GM12874 (cell line): ENCODE measurements at regions not wholly inside any gene's neighbourhood (a gene's known extent, or its start where the extent isn't known, plus 50 kb on each side); places are given as distances from the start of the nearest gene placed in this dataset.

Experiments
- TF ChIP-seq, protein P1 (sequence below): IDR thresholded peaks from 2 replicates; pipeline ENCODE4 v1.5.1; 2011; ENCODE audit warnings: low read depth, mild to moderate bottlenecking, control low read depth, low read length, moderate library complexity; ENCODE audit not compliant: insufficient read depth

DNA sequence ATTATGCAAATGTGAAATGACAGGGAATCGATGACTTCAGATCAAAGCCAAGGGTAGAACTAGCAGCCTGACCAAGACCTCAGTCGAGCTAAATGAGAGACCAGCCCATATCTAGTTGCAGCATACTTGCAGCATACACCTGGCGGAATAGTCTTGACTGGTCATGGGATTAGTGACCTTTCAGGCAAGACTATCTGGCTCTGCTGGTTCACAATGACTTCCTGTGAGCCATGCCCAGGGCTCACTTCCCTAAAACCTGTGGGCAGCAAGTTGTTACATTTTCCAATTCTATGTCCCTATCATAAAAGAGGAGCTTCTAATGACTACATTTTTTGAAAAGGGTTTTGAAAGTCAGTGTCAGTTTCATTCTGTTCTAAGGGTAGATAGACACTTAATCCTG lies 1624.9 kb upstream of the CELF4 start:
- TF ChIP-seq, protein P1, sequence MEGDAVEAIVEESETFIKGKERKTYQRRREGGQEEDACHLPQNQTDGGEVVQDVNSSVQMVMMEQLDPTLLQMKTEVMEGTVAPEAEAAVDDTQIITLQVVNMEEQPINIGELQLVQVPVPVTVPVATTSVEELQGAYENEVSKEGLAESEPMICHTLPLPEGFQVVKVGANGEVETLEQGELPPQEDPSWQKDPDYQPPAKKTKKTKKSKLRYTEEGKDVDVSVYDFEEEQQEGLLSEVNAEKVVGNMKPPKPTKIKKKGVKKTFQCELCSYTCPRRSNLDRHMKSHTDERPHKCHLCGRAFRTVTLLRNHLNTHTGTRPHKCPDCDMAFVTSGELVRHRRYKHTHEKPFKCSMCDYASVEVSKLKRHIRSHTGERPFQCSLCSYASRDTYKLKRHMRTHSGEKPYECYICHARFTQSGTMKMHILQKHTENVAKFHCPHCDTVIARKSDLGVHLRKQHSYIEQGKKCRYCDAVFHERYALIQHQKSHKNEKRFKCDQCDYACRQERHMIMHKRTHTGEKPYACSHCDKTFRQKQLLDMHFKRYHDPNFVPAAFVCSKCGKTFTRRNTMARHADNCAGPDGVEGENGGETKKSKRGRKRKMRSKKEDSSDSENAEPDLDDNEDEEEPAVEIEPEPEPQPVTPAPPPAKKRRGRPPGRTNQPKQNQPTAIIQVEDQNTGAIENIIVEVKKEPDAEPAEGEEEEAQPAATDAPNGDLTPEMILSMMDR = no peak

DNA sequence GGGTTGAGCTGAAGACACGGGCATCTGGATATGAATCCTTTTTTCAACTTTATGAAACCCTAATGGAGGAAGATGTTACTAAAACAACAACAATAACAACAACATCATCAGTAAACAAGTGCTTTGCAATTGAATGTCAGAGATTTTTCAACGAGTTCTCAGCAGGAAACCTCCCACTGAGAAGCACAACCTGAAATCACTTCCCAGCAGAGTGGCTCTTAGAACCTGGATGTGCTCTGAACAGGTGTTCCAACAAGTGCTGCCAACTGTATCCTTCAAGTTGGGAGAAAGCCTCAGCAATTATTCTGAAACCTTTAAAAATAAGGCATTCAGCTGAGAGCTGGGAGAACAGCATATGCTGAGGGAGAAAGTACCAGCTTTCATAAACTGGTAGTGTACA lies 1622.7 kb upstream of the CELF4 start:
- TF ChIP-seq, protein P1 = no peak

GRCh38 chr18:39186008-39186407 lies 1620.4 kb upstream of the CELF4 start:
- TF ChIP-seq, protein P1 = no peak

DNA sequence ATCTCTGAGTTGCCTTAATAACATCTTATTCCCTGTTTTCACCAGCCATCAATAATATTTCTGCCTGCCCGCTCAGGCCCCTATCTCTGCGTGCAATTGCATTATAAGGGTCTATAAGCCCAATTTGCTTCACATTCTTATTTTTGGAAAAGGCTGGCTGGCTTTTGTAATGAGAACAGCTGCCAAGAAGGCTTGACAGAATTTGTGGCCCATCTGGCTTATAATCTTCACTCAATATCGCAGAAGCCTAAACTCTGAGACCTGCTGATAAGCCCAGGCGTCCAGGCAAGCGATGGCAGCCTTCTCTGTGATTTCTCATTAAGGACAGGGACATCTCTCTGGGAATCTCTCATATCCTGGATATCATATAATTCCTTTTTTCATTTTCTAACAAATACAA lies 1618.6 kb upstream of the CELF4 start:
- TF ChIP-seq, protein P1 = no peak

DNA sequence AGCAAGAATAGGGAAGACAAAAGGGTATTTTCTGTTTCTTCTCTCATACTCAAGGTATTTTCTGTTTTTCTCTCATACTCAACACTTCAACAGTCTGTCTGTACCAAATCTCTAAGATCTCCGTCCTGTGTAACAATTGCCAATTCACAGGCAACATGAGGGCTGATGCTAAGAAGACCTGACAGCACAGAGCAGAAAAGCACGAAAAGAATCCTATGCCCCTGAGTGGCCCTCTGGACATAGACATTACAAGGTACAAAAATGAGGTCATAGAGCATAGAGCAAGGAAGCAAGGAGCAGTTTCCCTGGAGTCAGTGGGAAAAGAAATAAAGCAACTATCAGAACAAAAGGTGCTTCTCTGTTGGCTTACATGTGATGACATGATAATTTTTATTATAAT lies 1612.6 kb upstream of the CELF4 start:
- TF ChIP-seq, protein P1 = no peak

GRCh38 chr18:39172695-39173421 lies 1607.3 kb upstream of the CELF4 start:
- TF ChIP-seq, protein P1 = no peak

GRCh38 chr18:39168723-39169122 lies 1603.1 kb upstream of the CELF4 start:
- TF ChIP-seq, protein P1 = no peak
